ENCODE measurements at regions not wholly inside any gene's neighbourhood (a gene's known extent, or its start where the extent isn't known, plus 50 kb on each side); places are given as distances from the start of the nearest gene placed in this dataset.

DNA sequence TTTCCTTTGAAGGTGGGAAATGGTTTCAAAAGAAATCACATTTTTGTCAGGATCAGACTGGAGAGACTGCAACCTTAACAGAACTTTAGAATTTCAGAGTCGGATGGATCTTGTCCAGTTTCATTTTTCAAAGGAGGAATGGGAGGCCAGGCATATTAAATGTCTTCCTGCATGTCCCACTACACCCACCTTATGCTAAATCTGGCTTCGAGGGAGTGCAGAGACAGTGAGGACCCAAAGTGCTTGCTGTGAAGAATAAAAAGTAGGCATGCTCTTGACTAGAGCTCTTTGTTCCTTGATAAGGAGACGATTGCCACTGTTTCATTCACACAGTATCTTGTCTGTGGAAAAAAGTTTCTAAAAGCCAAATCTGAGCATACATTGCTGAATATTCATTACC lies 197.6 kb downstream of the SLC4A3 start:
- TF ChIP-seq, protein P1, sequence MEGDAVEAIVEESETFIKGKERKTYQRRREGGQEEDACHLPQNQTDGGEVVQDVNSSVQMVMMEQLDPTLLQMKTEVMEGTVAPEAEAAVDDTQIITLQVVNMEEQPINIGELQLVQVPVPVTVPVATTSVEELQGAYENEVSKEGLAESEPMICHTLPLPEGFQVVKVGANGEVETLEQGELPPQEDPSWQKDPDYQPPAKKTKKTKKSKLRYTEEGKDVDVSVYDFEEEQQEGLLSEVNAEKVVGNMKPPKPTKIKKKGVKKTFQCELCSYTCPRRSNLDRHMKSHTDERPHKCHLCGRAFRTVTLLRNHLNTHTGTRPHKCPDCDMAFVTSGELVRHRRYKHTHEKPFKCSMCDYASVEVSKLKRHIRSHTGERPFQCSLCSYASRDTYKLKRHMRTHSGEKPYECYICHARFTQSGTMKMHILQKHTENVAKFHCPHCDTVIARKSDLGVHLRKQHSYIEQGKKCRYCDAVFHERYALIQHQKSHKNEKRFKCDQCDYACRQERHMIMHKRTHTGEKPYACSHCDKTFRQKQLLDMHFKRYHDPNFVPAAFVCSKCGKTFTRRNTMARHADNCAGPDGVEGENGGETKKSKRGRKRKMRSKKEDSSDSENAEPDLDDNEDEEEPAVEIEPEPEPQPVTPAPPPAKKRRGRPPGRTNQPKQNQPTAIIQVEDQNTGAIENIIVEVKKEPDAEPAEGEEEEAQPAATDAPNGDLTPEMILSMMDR (conservative IDR thresholded peaks at IDR 0.05) = no peak
- H3K27ac ChIP-seq = no peak overlapping the region

DNA sequence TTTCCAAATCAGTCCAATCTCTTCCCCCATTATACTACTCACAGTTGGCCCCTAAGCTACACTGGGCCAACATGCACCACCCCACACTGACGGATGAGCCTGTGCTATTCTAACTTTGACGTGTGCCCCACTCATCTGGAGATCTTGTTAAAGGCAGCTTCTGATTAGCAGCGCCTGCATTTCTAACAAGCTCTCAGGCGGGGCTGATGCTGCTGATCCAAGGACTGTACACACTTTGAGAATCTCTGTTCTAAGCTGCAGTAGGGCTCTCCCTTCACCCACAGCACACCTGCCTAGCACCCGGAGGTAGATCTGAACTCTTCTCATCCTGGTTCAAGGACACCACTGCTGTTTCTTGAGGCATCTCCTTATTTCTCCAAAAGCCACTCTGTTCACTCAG lies 200.7 kb downstream of the SLC4A3 start:
- no peak overlapping the region for H3K27ac ChIP-seq
- TF ChIP-seq, protein P1 (conservative IDR thresholded peaks at IDR 0.05) = no peak

DNA sequence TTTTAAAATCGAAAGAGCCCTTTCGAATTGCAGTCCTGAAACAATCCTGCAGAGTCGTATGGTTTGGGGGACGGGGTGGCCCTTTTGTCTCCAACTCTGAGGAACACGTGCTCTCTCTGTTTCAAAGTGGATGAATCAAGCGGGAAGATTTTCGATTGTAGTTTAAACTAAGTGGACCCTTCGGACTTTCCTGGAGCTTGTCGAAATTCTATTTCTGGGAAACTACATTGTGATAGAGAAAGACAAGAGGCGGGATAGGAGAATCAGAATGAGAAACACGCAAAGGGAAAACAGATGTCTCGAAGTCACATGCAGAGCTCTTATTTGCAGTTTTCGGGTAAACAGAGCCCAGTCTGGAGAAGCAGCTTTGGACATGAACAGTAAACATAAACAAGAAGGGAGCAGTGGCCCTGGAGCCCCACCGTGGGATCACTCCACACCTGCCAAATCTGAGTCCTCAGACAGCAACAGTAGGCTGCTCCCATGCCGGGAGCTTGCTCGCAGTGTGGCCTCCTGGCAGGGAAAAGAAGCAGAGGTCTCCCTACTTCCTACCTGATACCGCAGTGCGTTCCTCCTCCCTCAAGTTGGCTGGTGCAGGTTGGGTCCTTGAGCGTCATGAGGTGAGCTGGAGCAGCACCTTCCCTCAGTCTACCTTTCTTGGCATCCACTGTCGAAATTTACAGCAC lies 202.4 kb downstream of the SLC4A3 start:
- H3K27ac ChIP-seq = no peak overlapping the region
- TF ChIP-seq, protein P1 (conservative IDR thresholded peaks at IDR 0.05) = no peak

GRCh38 chr2:219830353-219830738 lies 202.9 kb downstream of the SLC4A3 start:
- TF ChIP-seq, protein P1 (conservative IDR thresholded peaks at IDR 0.05) = no peak
- H3K27ac ChIP-seq = no peak overlapping the region

DNA sequence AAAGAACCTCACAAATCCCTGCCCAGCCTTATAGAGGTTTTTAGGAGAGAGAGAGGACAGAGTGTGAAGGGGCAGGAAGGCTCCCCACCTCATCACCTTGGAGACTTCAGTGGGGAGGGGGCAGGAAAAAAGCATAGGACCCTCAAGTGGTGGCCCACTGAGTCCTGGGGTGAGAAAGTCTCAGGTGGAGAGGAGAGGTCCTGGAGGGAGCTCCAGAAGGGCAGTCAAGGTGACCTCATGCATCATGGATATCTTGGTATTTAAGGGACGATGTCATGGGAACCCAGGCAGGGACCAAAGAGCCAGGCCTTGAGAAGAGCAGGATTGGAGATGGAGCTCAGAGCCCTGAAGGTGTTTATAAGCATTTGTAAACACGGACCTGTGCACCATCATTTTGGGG lies 204.5 kb downstream of the SLC4A3 start:
- no peak overlapping the region for H3K27ac ChIP-seq
- TF ChIP-seq, protein P1 (conservative IDR thresholded peaks at IDR 0.05) = no peak

DNA sequence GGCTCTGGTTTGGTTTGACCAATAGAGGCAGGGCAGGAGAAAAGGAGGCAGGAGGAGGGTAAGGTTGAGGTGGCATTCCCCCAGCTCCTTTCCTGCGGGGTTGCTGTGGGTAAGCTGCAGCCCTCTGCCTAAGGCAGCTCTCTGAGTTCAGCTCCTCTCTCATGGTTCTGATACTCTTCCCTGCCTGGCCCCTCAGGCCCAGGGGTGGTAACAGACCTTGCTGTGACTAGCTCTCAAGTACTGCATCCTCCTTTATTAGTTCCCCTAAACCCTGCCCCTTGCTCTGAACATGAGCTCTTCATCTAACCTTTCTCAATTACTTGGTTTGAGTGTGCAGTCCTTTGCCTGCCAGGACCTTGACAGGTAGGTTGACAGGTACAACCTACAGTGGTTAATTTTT lies 205.5 kb downstream of the SLC4A3 start:
- TF ChIP-seq, protein P1 (conservative IDR thresholded peaks at IDR 0.05) = no peak

DNA sequence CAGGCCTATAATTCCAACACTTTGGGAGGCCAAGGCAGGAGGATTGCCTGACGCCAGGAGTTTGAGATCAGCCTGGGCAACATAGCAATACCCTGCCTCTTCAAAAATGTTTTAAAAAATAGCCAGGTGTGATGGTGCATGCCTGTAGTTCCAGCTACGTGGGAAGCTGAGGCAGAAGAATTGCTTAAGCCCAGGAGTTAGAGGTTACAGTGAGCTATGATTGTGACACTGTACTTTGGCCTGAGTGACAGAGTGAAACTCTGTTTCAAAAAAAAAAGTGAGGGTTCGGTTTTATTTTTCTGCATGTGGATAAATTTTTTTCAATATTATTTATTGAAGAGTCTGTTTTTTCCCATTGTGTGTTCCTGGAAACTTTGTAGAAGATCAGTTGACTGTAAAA lies 208.1 kb downstream of the SLC4A3 start:
- TF ChIP-seq, protein P1 (conservative IDR thresholded peaks at IDR 0.05) = no peak
- no peak overlapping the region for H3K27ac ChIP-seq

More for the DNA sequence above, 205.5 kb downstream of the SLC4A3 start:
- H3K27ac ChIP-seq = no peak overlapping the region

All from VCaP (cell line).